GM19463 (cell line): ENCODE measurements at regions not wholly inside any gene's neighbourhood (a gene's known extent, or its start where the extent isn't known, plus 50 kb on each side); places are given as distances from the start of the nearest gene placed in this dataset.
"Not testable (repeated sequence)": the region's sequence is repeated elsewhere in the genome, so short reads cannot be mapped to it uniquely, and the experiment has no call there.

Experiments used
- ATAC-seq: cut with Tn5 transposase; IDR thresholded peaks from one replicate; pipeline ENCODE4 v1.9.1; 2021; ENCODE audit warnings: mild to moderate bottlenecking, moderate library complexity; ENCODE audit not compliant: unreplicated experiment

DNA sequence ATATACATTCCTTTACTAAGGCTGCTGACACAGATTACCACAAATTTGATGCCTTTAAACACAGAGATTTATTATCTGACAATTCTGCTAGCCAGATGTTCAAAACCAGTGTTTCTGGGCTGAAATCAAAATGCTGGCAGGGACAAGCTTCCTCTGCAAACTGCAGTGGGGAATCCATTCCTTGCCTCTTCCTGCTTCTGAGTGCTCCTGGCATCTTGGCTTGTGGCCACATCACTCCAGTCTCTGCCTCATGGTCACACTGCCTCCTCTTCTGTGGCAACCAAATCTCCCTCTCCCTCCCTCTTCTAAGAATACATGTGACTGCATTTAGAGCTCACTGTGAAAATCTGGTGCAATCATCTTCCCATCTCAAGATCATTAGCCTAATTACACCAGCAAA lies 235.7 kb downstream of the TTC8 start:
- no peak for ATAC-seq

DNA sequence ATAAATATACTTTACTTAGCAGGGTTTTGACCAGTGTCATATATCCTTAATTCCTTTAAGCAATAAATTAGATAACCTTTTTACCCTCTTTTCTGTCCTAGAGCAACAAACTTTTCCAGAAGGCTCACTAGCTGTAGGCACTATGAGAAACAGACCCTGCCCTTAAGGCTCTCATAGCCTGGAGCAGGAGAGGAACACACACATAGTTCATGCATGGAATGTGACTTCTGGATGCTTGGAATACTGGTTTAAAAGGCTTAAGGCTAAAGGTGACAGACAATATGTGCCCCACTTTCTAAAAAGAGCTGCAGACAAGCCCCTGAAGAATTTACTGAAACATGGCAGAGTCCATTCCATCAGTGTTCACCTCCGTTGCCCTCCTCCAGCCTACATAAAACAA lies 237.2 kb downstream of the TTC8 start:
- no peak for ATAC-seq

DNA sequence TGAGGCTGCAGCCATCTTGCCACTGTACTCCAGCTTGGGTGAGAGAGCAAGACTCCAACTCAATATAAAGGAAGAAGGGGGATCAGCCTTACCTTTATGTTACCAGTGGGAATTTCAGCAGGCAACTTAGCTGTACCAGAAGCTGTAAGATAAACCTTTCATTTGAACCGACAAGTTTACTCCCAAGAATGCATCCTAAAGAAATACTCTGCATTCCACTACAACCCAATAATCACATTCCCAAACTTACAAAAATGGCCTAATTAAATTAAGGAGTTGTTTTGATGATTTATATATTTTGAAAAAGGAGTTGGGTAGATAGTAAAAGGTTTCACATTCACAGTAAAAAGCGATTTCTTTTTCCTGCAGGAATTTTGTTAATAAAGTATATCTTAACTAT lies 241.4 kb downstream of the TTC8 start:
- ATAC-seq, result no peak

DNA sequence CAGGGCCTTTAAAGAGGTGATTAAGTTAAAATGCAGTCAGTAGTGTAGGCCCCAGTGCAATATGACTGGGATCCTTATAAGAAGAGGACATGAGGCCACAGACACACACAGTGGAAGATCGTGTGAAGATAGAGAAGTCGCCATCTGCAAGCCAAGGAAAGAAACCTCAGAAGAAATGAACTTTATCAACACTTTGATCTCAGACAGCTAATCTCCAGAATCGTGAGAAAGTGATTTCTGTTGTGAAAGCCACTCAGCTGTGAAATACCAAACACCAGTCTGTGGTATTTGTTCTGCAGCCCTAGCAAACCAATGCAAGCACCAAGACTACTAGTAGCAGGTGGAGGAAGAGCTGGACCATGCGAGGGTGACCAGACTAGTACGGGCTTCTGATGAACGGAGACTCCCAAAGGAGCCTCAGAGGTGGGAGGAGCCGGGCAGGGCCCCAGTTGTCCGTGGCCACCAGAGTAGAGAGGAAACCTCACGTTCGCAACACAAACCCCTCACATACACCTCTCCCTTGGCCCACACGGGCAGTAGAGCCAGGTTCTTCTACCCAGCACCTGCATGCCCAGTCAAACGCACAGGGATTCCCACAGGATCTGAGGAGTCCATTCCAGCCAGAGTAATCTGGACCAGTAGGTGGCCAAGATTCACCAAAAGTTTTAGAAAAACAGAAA lies 243.0 kb downstream of the TTC8 start:
- no peak for ATAC-seq

DNA sequence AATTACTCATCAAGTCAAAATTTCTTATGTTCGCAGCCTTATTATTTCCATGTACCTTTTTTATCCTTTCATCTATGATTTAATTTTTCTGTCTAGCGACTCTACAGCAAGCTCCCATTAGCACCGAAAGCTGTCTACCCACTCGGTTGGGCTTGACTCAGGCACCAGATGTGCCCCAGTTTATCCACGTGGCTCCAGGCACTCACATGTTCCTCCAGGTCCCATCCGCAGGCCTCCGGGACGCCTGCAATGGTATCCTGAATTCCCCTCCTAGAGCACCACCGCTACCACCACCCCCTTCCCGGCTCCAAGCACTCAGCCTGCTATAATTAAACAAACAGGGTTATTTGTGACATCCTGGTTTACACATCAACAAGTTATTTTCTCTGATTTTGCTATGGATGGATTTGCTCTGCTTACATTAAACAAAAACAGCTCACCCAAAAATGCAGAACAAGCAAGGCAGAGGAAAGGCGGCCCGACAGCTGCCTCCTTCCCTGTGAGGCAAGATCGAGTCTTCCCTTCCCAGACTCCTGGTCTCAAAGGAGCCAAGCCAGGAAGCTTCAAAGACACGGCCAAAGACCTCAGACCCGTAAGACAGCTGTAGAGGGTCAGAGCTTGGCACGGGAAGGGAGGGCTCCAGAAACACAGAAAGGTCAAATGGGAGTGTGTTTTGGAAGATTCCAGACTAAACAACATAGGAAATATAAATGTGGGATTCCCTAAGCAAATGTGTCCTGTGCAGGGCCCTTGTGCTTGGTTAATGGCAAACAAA lies 253.8 kb downstream of the TTC8 start:
- no peak for ATAC-seq

DNA sequence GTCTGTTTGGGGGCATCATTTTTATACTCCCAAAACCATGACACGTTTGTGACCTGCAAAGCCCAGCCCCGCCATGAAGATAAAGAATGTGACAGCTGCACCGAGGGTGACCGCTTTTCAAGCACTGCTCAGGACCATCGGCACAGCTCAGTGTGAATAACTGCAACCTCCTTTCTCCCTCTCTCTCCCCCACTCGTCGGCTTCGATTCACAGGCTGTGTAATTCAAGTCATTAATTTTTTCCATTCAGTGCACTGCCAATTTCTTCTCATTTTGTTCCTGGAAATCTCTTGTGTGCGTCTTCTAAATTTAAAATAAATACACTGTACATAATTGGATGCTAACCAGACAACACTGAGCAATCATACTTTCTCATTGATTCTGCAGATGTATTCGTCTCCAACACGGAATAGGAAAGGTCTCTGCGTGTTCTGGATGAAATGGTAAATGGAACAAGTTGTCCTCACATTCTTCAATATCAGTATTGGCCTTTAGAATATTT lies 260.8 kb downstream of the TTC8 start:
- ATAC-seq, result no peak

DNA sequence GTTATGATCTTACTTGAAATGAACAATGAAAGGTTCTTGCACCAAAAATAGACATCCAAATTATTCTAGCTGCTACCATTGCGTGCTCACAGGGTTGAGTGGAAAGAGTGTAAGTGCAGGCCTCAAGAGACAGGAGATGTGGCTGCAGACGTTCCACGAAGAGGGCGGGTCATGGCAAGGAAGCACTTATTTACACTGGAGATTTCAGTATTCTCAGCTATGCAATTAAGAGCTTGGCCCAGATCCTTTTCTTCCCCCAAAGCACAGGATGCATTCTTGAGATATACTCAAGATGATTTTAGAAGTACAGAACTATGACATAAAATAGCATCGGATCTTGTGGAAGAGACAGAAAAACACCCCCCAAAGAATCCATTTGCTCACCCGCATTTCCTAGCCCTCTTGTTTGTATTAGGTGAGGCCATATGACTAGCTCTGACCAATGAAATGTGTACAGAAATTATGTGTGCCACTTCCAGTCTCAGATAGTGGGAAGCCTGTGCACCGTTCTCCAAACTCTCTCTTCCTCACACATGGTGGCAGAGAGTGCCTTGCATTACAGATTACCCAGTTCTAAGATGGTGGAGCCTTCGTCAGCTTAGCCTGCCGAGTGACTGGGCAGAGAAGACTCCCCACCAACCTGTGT lies 261.4 kb downstream of the TTC8 start:
- ATAC-seq, result no peak

DNA sequence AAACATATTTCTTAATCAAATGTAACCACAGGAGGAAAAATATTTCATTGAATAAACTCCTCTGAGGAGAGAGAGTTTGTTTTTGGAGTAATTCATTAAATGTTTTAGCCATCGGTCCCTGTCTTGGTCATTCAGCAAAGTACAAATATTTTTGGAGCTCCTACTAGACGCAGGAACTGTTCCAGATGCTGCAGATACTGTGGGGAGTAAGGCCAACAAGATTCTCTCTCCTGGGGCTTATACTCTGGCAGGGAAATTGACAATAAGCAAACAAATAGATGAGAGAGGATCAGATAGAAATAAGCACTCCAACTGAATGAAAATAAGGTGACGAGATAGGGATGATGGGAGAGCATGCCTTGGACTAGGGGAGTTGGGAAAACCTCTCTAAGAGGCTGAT lies 264.1 kb downstream of the TTC8 start:
- no peak for ATAC-seq

DNA sequence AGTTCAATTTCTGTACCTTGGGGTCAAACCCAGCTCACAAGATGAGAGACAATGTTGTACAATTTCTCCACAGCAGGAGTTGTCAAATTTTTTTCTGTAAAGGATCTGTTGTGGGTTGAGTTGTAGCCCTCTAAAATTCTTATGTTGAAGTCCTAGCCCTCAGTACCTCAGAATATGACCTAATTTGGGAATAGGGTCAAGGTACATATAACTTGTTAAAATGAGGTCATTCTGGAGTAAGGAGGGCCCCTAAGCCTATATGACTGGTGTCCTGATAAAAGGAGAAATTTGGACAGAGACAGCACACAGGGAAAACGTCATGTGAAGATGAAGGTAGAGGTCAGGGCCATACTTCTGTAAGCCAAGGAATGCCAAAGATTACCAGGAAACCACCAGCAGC lies 264.9 kb downstream of the TTC8 start:
- ATAC-seq, result no peak

DNA sequence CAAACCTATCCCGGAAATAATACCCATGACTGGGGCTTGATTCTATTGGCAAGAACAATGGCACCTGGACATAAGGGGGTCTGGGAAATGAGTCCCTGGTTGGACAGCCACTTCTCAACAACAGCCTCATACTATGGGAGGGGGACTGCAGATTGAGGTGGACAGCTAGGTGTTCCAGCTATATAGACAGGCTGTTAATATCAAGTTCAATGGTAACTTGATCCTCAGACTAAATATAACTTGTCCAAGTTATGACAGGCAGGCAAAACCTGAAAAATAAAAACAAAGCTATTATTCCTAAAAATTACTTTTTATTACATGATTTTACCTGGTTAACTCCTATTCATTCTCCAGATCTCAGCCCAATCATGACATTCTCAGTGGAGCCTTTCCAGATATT lies 267.3 kb downstream of the TTC8 start:
- ATAC-seq, result no peak

DNA sequence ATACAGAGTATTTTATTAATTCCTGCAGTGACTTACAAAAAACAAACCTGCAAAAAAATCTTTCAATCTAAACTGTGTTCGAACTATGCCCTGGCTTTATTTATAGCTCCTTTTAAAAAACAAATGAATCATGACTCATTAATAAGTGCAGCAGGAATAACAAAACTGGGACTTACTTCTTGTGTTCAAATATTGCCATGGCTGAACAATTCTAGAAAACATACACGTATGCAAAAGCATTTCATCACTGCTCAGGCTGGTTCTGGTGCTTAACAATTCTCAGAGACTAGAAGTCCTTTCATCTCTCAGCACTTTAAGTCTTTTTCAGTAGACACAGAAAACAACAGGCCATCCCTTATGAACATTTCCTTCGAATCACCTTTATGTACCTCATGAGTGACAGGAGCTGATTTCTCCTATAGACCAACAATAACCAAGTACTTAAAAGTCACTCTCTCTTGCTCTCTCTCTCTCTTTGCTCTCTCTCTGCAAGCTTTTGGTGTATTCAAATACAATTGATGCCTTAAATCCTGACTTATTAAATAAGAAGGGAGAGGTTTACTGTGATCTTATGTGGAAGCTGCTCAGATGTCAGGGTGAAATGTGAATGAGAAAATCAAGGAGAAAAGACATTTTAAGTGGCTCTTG lies 268.8 kb downstream of the TTC8 start:
- ATAC-seq, result no peak

DNA sequence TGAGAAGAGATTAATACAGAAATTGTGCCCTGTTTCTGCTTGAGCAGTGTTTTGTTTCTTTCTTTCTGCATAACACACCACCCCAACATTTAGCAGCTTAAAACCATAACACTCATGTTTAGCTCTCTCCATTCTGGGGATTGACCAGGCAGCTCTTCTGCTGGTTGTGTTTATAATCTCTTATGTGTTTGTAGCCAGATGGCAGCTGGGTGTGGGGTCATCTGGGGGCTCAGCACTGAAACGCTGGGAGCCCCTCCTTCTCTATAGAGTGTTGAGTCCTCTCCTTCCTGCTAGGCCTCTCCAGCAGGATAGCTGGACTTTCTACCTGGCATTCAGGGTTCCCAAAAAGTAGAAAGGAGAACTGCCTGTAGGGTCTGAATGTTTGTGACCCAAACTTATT lies 270.6 kb downstream of the TTC8 start:
- ATAC-seq, result no peak

DNA sequence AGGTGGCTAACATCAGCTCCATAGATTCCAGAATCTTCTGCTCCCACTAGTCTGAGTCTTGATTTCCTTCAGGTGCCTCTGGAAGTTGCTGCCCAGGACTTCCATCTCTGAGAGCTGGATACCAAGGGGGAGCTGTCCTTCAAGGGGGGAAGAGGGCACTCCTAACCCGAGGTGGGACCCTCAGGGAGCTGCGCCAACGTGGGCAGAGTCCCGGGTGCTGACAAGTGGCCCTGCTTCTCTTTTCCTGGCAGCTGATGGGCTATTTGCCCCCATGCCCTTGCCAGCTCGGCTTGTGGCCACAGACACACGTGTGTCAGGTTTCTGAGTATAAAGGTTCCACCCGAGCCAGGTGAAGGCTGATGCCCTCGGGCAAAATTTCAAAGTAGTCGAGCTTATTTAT lies 272.5 kb downstream of the TTC8 start:
- no peak for ATAC-seq

DNA sequence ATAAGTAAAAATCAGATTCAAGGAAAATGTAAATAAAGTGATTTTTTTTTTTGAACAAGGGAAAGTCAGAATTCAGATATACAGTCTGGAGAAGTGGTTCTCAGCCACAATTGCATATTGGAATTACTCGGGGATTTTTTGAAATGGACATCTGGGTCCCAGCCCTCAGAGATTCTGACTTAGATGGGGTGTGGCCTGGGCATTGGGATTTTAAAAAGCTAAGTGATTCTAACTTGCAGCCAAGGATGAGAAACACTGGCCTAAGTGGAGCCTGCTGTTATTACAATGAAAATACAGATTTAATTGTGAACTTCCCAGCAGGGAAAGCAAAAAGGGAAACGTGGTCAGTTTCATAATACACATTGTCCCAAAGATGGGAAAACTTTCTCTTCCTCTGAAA lies 273.8 kb downstream of the TTC8 start:
- ATAC-seq, result no peak

DNA sequence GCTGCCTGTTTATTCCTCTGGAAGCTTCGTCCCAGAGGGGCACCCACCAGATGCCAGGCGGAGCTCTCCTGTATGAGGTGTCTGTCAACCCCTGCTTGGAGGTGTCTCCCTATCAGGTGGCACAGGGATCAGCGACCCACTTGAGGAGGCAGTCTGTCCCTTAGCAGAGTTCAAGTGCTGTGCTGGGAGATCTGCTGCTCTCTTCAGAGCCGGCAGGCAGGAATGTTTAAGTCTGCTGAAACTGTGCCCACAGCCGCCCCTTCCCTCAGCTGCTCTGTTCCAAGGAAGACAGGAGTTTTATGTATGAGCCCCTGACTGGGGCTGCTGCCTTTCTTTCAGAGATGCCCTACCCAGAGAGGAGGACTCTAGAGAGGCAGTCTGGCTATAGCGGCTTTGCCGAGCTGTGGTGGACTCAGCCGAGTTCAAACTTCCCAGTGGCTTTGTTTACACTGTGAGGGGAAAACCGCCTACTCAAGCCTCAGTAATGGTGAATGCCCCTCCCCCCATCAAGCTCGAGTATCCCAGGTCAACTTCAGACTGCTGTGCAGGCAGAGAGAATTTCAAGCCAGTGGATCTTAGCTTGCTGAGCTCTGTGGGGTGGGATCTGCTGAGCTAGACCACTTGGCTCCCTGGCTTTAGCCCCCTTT lies 279.8 kb downstream of the TTC8 start:
- ATAC-seq, result not testable (repeated sequence)

DNA sequence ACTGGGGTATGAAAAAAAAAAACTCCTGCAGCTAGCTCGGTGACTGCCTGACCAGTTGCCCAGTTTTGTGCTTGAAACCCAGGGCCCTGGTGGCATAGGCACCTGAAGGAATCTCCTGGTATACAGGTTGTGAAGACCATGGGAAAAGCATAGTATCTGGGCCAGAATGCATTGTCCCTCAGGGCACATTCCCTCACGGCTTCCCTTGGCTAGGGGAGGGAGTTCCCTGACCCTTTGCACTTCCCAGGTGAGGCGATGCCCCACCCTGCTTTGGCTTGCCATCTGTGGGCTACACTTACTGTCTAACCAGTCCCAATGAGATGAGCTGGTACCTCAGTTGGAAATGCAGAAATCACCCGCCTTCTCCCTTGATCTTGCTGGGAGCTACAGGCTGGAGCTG lies 280.4 kb downstream of the TTC8 start:
- ATAC-seq, result not testable (repeated sequence)
